Lower leg skin (tissue), 4 donors: ENCODE measurements at regions not wholly inside any gene's neighbourhood (a gene's known extent, or its start where the extent isn't known, plus 50 kb on each side); places are given as distances from the start of the nearest gene placed in this dataset.

ENCODE experiments used
- DNase-seq, 2 donors: peaks; one replicate each; pipeline ENCODE4 v3.0.0-alpha.2; 2019; ENCODE audit warnings: low spot score in 2 of 2
- H3K4me3 ChIP-seq: fragments of 200-600 bp; sonication (generic); 2 replicates; pipeline ENCODE4 v1.5.1; 2017; ENCODE audit warnings: mild to moderate bottlenecking, low read depth; ENCODE audit not compliant: poor library complexity, severe bottlenecking
- POLR2A ChIP-seq, 2 donors: fragments of 450-650 bp; IDR thresholded peaks; one replicate each; pipeline ENCODE4 v1.6.1; 2016 to 2017; ENCODE audit warnings: antibody characterized with exemption in 2 of 2, mild to moderate bottlenecking in 1 of 2, moderate library complexity in 1 of 2
- WGBS, 2 donors: methylation state at CpG; one replicate each; pipeline ENCODE4 v1.1.5; 2018; 5-methylcytosine and 5-hydroxymethylcytosine counted together
- intact Hi-C: fragments of 100-400 bp; cut with DNase I; formaldehyde crosslinking; loops from one replicate; pipeline ENCODE4 v1.15.0; 2023; ENCODE audit warnings: low total_unique reads
- TF ChIP-seq, protein P1 (sequence below), 3 donors: fragments of 450-650 bp; IDR thresholded peaks; one replicate each; pipeline ENCODE4 v1.5.1; 2016; ENCODE audit warnings: antibody characterized with exemption in 3 of 3, mild to moderate bottlenecking in 3 of 3, moderate library complexity in 2 of 3

DNA sequence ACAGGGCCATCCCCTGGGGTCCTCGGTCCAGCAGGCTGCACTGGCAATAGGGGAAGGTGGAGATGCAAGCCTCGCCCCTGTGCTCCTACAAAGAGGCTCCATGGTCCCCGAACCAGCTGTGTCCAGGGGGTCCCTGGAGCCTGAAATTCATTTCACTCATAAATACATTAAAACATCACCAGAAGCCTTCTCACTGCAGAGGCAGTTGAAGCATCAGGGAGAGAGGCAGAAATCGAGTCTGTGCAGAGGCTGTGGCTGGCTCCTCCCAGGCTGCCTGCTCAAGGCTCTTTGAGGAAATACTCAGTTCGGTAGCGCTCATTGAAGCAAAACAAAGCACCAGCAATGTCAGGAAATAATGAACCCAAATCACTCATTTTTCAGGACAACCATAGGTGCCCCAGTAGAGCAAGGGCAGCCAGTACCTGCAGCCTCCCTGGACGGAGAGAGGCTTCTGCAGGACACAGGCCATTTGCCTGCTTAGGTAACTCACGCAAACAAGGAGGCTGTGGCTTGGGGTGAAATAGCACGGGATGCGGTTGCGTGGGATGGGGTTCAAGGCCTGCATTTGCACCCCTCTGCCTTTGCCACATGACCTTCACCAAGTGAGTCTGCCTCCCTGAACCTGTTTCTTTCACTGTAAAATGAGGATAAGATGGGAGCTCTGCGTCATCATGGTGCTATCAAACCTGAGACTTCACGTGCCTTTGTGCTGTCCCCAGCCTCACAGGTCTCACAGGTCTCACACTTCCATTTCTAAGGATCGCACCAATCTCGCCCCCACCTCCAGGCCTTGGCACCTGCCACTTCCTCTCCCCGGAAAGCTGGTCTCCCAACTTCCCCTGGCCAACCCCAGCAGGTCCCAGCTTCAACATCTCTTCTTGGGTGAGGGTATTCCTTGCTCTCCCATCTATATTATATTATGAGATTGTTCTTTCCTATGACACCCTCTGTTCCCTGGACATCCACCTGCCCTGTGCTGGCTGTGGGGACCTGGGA is 84.3 kb upstream of the SHISAL1 start:
- whole genome bisulfite sequencing, 2 donors: 85 to 86% methylated on average over 16 of the region's 16 CpGs
- peak in 1 of 2 donors; percentile 76 for DNase-seq
- H3K4me3 ChIP-seq: no peak overlapping the region
- intact Hi-C loops: no loop called here
- no peak for TF ChIP-seq POLR2A (IDR thresholded peaks at IDR 0.05)
- TF ChIP-seq, protein P1, sequence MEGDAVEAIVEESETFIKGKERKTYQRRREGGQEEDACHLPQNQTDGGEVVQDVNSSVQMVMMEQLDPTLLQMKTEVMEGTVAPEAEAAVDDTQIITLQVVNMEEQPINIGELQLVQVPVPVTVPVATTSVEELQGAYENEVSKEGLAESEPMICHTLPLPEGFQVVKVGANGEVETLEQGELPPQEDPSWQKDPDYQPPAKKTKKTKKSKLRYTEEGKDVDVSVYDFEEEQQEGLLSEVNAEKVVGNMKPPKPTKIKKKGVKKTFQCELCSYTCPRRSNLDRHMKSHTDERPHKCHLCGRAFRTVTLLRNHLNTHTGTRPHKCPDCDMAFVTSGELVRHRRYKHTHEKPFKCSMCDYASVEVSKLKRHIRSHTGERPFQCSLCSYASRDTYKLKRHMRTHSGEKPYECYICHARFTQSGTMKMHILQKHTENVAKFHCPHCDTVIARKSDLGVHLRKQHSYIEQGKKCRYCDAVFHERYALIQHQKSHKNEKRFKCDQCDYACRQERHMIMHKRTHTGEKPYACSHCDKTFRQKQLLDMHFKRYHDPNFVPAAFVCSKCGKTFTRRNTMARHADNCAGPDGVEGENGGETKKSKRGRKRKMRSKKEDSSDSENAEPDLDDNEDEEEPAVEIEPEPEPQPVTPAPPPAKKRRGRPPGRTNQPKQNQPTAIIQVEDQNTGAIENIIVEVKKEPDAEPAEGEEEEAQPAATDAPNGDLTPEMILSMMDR (IDR thresholded peaks at IDR 0.05): no peak

DNA sequence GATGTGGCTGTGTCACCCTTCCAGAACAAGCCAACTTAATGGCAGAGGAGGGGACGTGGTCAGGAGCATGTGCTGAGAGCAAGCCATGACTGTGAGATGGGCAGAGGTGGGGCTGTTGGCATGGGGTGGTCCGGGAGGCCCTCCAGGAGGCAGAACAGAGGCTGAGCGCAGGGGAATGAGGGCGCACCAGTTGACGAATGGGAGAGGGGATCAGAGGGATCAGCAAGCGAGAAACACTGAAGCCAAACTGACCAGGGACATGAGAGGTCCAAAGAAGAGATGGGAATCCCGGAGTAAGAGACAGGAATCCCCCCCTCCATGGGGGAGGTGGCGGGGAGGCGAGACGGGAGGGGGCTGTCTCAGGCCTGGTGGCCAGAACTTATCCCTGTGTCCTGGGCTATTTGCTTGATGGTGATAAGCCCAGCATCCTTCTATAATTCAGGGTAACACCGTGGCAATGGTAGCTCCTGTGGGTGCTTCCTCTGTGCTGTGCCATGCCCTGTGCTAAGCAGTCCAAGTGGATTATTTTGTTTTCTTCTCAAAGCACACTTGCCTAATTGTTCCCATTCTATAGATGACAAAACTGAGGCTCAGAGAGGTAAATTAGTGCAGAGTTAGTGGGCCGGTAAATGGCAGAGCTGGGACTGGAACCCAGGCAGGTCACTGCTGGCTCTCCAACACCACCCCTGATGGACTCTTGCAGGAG is 83.4 kb upstream of the SHISAL1 start:
- TF ChIP-seq, protein P1 (IDR thresholded peaks at IDR 0.05): no peak
- TF ChIP-seq POLR2A (IDR thresholded peaks at IDR 0.05): no peak
- H3K4me3 ChIP-seq: no peak overlapping the region
- WGBS, 2 donors: 71 to 81% methylated on average over 12 of the region's 12 CpGs
- intact Hi-C loops: no loop called here
- peak in 1 of 2 donors; percentile 56 for DNase-seq

DNA sequence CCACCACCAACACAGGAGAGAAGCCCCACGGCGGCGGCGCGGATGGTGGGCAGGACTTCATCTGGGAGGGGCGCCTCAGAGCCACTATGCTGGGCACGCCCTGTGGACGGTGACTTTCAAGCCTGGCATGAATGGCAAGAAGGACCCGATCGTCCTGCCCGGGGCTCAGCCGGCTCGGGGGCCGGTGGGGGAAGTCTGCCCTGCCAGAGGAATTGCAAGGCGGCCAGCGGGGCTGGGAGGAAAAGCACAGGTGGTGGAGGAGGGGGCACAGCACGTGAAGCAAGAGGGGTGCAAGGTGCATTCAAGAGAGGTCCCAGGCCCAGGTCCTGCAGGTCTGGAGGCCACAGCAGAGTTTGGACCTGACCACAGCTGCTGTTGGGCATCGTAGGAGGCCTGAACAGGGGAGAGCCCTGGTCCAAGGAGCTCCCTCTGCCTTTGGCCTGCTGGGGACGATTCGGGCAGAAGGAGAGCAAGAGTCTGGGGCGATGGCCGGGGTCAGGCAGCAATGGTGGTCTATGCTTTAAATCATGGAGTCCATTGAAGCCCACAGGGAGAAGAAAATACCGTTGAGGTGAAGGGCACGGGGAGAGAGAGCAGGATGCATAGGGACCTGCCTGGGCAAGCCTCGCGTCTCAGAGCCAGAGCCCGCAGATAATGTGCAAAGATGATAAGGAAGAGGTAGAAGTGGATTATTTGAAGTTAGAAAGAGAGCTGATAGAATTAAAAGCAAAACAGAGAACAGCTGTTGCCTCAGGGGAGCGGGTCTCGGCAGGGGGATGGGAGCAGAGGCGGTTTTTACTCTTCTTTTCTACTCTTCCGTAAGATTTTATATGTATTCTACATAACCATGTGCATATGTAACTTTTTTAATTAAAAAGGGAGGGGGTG is 82.6 kb upstream of the SHISAL1 start:
- WGBS, 2 donors: 59 to 62% methylated on average over 29 to 31 of the region's 31 CpGs
- TF ChIP-seq, protein P1 (IDR thresholded peaks at IDR 0.05): no peak
- TF ChIP-seq POLR2A (IDR thresholded peaks at IDR 0.05): no peak
- H3K4me3 ChIP-seq: no peak overlapping the region
- DNase-seq: peak in 1 of 2 donors; percentile 37
- intact Hi-C loops: no loop called here

DNA sequence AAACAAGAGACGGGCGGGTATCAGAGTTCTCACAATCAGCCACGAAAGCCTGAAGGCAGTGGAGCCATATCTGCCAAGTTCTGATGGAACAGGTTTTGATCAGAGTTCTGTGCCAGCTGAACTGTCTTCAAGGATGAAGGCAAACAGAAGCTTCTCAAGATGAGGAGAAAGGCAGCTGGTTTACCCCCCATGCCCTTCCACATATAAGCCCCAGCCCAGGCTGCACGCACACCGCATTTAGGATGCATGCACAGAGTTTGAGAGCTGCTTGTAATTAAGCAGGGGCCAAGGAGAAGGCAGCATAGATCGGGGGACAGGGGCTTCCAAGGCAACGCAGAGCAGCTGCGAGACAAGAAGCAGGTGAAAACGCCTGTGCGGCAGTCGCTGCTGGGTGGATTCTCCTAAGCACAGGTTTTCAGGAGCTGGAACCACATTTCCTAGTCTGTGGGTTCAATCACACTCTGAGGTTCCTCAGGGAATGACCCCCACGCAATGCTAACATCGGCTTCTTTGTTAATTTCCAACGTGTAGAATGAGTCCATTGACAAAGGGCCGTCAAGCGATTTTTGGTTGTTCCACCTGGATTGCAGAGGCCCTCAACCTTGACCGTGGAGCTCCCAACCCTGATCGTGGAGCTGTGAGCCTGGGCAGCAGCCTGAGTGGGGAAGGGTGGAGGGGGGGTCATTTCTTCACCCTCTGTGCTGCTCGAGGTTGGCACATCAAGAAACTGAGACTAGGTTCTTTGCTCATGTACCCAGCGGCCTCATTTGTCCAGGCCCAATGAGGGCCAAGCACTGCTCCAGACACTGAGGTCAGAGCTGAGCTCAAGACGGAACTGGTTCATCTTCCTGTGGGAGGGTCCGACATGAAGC is 81.7 kb upstream of the SHISAL1 start:
- WGBS, 2 donors: 61 to 64% methylated on average over 22 of the region's 22 CpGs
- no peak for TF ChIP-seq POLR2A (IDR thresholded peaks at IDR 0.05)
- TF ChIP-seq, protein P1 (IDR thresholded peaks at IDR 0.05): no peak
- intact Hi-C loops: no loop called here

More for the DNA sequence above, 81.7 kb upstream of the SHISAL1 start:
- peak in 1 of 2 donors; percentile 83 for DNase-seq
- H3K4me3 ChIP-seq: no peak overlapping the region
